DND-41 (cell line): ENCODE measurements at regions not wholly inside any gene's neighbourhood (a gene's known extent, or its start where the extent isn't known, plus 50 kb on each side); places are given as distances from the start of the nearest gene placed in this dataset.

Source experiments
- EZH2 ChIP-seq: IDR thresholded peaks from 3 replicates; pipeline ENCODE4 v1.6.1; 2012; ENCODE audit warnings: borderline replicate concordance, low read depth, mild to moderate bottlenecking, moderate library complexity, low read length, inconsistent platforms; ENCODE audit not compliant: severe bottlenecking
- TF ChIP-seq, protein P1 (sequence below): IDR thresholded peaks from 2 replicates; pipeline ENCODE4 v1.5.1; 2012; ENCODE audit warnings: borderline replicate concordance, low read length, moderate library complexity, mild to moderate bottlenecking; ENCODE audit not compliant: poor library complexity, severe bottlenecking; ENCODE audit errors: extremely low read depth

DNA sequence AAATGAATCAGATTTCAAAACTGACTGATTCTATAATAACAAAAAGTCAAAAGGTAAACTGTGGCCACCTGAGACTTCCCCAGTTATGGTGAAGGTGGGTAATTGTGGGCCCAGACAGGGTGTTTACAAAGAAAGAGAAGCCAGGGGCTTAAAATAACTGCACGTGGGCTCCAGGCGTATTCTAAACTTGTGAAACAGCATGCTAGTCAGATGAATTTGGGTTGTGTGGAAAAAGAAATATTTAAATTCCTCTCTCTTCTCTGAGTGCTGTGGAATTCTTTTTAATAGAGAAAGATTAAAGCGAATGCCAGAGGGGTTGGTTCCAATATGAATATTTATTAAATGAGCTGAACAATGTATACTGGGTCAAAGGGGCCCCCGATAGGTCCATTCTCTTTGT lies 166.3 kb upstream of the AFDN start:
- TF ChIP-seq, protein P1, sequence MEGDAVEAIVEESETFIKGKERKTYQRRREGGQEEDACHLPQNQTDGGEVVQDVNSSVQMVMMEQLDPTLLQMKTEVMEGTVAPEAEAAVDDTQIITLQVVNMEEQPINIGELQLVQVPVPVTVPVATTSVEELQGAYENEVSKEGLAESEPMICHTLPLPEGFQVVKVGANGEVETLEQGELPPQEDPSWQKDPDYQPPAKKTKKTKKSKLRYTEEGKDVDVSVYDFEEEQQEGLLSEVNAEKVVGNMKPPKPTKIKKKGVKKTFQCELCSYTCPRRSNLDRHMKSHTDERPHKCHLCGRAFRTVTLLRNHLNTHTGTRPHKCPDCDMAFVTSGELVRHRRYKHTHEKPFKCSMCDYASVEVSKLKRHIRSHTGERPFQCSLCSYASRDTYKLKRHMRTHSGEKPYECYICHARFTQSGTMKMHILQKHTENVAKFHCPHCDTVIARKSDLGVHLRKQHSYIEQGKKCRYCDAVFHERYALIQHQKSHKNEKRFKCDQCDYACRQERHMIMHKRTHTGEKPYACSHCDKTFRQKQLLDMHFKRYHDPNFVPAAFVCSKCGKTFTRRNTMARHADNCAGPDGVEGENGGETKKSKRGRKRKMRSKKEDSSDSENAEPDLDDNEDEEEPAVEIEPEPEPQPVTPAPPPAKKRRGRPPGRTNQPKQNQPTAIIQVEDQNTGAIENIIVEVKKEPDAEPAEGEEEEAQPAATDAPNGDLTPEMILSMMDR = no peak
- no peak for TF ChIP-seq EZH2
